Lower leg skin (tissue), 3 donors: ENCODE measurements at regions not wholly inside any gene's neighbourhood (a gene's known extent, or its start where the extent isn't known, plus 50 kb on each side); places are given as distances from the start of the nearest gene placed in this dataset.

ENCODE experiments used
- CTCF ChIP-seq, 3 donors: fragments of 450-650 bp; IDR thresholded peaks; one replicate each; pipeline ENCODE4 v1.5.1; 2016; ENCODE audit warnings: antibody characterized with exemption in 3 of 3, mild to moderate bottlenecking in 3 of 3, moderate library complexity in 2 of 3
- POLR2A ChIP-seq, 2 donors: fragments of 450-650 bp; IDR thresholded peaks; one replicate each; pipeline ENCODE4 v1.6.1; 2016 to 2017; ENCODE audit warnings: antibody characterized with exemption in 2 of 2, mild to moderate bottlenecking in 1 of 2, moderate library complexity in 1 of 2

GRCh38 chr16:8187782-8188372 is 402.4 kb downstream of the TMEM114 start:
- TF ChIP-seq CTCF (IDR thresholded peaks at IDR 0.05), result no peak
- no peak for TF ChIP-seq POLR2A (IDR thresholded peaks at IDR 0.05)
